HL-60 (cell line): ENCODE measurements at regions not wholly inside any gene's neighbourhood (a gene's known extent, or its start where the extent isn't known, plus 50 kb on each side); places are given as distances from the start of the nearest gene placed in this dataset.

ENCODE experiments used
- DNase-seq, 2 experiments: peaks; one replicate each; pipeline ENCODE4 v3.0.0-alpha.2; 2010 to 2020; ENCODE audit warnings: low read depth in 1 of 2, low spot score in 1 of 2
- H3K27ac ChIP-seq: fragments of 250-450 bp; sonication (Bioruptor Pico); replicated peaks from 2 replicates; pipeline ENCODE4 v1.5.1; 2020; ENCODE audit warnings: mild to moderate bottlenecking, moderate library complexity
- H3K27me3 ChIP-seq: fragments of 250-450 bp; sonication (Bioruptor Pico); 2 replicates; pipeline ENCODE4 v1.5.1; 2021; ENCODE audit warnings: mild to moderate bottlenecking, moderate library complexity; ENCODE audit not compliant: insufficient read depth, poor library complexity, severe bottlenecking
- H3K4me3 ChIP-seq: replicated peaks from 2 replicates; pipeline ENCODE4 v1.5.1; 2011; ENCODE audit warnings: mild to moderate bottlenecking, control low read depth, low read length; ENCODE audit not compliant: insufficient read depth
- GABPA ChIP-seq: IDR thresholded peaks from 2 replicates; pipeline ENCODE4 v1.6.1; 2012; ENCODE audit warnings: low read depth
- POLR2AphosphoS5 ChIP-seq: IDR thresholded peaks from 2 replicates; pipeline ENCODE4 v1.6.1; 2012; ENCODE audit warnings: low read depth
- SPI1 ChIP-seq: IDR thresholded peaks from 2 replicates; pipeline ENCODE4 v1.6.1; 2012; ENCODE audit warnings: low read depth, mild to moderate bottlenecking, borderline replicate concordance
- TF ChIP-seq, protein P1 (sequence below): IDR thresholded peaks from one replicate; pipeline ENCODE4 v1.5.1; 2011; ENCODE audit warnings: low read length, control low read depth, inconsistent platforms; ENCODE audit not compliant: insufficient read depth
- TF ChIP-seq, protein P2 (sequence below): IDR thresholded peaks from 2 replicates; pipeline ENCODE4 v1.6.1; 2012; ENCODE audit warnings: low read depth; ENCODE audit not compliant: insufficient replicate concordance

- Histone ChIP-seq H3K27me3 (no peaks in the 10 kb centered on the region), H3K27ac (no peak overlapping the region), H3K4me3 (no peak overlapping the region)
- no peak for DNase-seq
- TF ChIP-seq, protein P1, sequence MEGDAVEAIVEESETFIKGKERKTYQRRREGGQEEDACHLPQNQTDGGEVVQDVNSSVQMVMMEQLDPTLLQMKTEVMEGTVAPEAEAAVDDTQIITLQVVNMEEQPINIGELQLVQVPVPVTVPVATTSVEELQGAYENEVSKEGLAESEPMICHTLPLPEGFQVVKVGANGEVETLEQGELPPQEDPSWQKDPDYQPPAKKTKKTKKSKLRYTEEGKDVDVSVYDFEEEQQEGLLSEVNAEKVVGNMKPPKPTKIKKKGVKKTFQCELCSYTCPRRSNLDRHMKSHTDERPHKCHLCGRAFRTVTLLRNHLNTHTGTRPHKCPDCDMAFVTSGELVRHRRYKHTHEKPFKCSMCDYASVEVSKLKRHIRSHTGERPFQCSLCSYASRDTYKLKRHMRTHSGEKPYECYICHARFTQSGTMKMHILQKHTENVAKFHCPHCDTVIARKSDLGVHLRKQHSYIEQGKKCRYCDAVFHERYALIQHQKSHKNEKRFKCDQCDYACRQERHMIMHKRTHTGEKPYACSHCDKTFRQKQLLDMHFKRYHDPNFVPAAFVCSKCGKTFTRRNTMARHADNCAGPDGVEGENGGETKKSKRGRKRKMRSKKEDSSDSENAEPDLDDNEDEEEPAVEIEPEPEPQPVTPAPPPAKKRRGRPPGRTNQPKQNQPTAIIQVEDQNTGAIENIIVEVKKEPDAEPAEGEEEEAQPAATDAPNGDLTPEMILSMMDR: no peak
- TF ChIP-seq GABPA: no peak
- TF ChIP-seq SPI1: no peak
- TF ChIP-seq, protein P2, sequence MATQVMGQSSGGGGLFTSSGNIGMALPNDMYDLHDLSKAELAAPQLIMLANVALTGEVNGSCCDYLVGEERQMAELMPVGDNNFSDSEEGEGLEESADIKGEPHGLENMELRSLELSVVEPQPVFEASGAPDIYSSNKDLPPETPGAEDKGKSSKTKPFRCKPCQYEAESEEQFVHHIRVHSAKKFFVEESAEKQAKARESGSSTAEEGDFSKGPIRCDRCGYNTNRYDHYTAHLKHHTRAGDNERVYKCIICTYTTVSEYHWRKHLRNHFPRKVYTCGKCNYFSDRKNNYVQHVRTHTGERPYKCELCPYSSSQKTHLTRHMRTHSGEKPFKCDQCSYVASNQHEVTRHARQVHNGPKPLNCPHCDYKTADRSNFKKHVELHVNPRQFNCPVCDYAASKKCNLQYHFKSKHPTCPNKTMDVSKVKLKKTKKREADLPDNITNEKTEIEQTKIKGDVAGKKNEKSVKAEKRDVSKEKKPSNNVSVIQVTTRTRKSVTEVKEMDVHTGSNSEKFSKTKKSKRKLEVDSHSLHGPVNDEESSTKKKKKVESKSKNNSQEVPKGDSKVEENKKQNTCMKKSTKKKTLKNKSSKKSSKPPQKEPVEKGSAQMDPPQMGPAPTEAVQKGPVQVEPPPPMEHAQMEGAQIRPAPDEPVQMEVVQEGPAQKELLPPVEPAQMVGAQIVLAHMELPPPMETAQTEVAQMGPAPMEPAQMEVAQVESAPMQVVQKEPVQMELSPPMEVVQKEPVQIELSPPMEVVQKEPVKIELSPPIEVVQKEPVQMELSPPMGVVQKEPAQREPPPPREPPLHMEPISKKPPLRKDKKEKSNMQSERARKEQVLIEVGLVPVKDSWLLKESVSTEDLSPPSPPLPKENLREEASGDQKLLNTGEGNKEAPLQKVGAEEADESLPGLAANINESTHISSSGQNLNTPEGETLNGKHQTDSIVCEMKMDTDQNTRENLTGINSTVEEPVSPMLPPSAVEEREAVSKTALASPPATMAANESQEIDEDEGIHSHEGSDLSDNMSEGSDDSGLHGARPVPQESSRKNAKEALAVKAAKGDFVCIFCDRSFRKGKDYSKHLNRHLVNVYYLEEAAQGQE: no peak
- TF ChIP-seq POLR2AphosphoS5: no peak
Measured at GRCh38 chr10:28840971-28841370, 163.7 kb downstream of the BAMBI start.

GRCh38 chr10:28841625-28842024 lies 164.3 kb downstream of the BAMBI start:
- Histone ChIP-seq H3K27me3 (no peaks in the 10 kb centered on the region), H3K27ac (no peak overlapping the region), H3K4me3 (no peak overlapping the region)
- no peak for TF ChIP-seq GABPA
- TF ChIP-seq, protein P2: no peak
- DNase-seq: no peak

DNA sequence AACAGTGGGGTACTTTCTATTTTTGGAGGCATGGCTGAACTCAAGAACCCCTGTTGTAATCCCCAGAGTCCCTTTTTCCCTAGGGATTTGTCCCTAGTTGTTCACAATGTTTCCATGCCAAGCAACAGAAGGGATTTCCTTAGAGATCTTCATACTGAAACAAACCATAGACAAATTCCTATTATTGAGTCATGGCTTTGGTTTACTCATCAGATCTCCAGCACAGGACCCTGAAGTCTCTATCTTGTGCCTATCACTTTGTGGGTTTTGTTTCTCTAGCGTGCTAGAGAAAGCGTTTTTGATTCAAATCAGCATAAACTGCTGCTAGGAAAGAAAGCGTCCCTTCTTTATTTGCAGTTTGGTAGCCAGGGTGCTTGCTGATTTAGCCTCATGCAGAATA lies 165.0 kb downstream of the BAMBI start:
- no peaks in the 10 kb centered on the region for H3K27me3 ChIP-seq
- no peak for TF ChIP-seq SPI1
- TF ChIP-seq POLR2AphosphoS5: no peak
- TF ChIP-seq, protein P2: no peak
- TF ChIP-seq GABPA: no peak
- TF ChIP-seq, protein P1: no peak
- H3K4me3 ChIP-seq: no peak overlapping the region
- no peak overlapping the region for H3K27ac ChIP-seq
- no peak for DNase-seq
